ENCODE measurements at regions not wholly inside any gene's neighbourhood (a gene's known extent, or its start where the extent isn't known, plus 50 kb on each side); places are given as distances from the start of the nearest gene placed in this dataset.

DNA sequence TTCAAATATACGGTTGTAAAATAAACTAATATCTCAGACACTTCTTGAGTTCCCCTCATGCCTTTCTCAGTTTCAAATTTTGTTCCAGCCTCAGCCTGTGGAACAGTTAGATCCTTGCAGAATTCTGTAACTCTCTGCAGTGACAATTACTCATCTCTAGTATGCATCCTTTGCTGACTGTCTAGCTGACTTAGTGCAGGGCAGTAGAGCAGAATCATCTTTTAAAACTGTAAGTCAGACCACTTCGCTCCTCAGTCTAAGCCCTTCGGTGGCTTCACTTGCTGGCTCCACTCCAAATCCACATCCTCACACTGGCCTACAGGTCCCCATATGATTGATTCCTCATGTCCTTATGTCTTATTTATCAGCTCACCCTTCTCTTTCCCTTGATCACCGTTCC, 164.1 kb upstream of the ZSWIM2 start:
- Histone ChIP-seq H2AFZ (ENCODE audit: low read length) (no peak overlapping the region), H3K4me3 (ENCODE audit: low read depth, low read length, poor library complexity, severe bottlenecking) (no peak overlapping the region), H3K27me3 (ENCODE audit: insufficient read depth, low read length) (no peaks in the 10 kb centered on the region), H3K36me3 (ENCODE audit: insufficient read depth, low read length) (no peaks in the 10 kb centered on the region), H3K27ac (ENCODE audit: low read depth, low read length, poor library complexity, severe bottlenecking) (no peak overlapping the region), H3K9me2 (ENCODE audit: low read depth, low read length) (no peaks in the 10 kb centered on the region), H3F3A (ENCODE audit: insufficient read depth, low read length) (no peaks in the 10 kb centered on the region), H4K20me1 (ENCODE audit: insufficient read depth, low read length) (no peaks in the 10 kb centered on the region), H3K9ac (ENCODE audit: low read length) (no peak overlapping the region), H3K79me2 (ENCODE audit: insufficient read depth, low read length) (no peaks in the 10 kb centered on the region), H3K4me2 (ENCODE audit: low read length) (no peak overlapping the region), H3K9me3 (ENCODE audit: low read length) (no peaks in the 10 kb centered on the region), H3K4me1 (ENCODE audit: insufficient read depth, low read length, severe bottlenecking) (no peaks in the 10 kb centered on the region)
- no peak for TF ChIP-seq EZH2 (IDR thresholded peaks at IDR 0.05; ENCODE audit: borderline replicate concordance, low read length)
- TF ChIP-seq, protein P1, sequence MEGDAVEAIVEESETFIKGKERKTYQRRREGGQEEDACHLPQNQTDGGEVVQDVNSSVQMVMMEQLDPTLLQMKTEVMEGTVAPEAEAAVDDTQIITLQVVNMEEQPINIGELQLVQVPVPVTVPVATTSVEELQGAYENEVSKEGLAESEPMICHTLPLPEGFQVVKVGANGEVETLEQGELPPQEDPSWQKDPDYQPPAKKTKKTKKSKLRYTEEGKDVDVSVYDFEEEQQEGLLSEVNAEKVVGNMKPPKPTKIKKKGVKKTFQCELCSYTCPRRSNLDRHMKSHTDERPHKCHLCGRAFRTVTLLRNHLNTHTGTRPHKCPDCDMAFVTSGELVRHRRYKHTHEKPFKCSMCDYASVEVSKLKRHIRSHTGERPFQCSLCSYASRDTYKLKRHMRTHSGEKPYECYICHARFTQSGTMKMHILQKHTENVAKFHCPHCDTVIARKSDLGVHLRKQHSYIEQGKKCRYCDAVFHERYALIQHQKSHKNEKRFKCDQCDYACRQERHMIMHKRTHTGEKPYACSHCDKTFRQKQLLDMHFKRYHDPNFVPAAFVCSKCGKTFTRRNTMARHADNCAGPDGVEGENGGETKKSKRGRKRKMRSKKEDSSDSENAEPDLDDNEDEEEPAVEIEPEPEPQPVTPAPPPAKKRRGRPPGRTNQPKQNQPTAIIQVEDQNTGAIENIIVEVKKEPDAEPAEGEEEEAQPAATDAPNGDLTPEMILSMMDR (IDR thresholded peaks at IDR 0.05; ENCODE audit: low read length): no peak

DNA sequence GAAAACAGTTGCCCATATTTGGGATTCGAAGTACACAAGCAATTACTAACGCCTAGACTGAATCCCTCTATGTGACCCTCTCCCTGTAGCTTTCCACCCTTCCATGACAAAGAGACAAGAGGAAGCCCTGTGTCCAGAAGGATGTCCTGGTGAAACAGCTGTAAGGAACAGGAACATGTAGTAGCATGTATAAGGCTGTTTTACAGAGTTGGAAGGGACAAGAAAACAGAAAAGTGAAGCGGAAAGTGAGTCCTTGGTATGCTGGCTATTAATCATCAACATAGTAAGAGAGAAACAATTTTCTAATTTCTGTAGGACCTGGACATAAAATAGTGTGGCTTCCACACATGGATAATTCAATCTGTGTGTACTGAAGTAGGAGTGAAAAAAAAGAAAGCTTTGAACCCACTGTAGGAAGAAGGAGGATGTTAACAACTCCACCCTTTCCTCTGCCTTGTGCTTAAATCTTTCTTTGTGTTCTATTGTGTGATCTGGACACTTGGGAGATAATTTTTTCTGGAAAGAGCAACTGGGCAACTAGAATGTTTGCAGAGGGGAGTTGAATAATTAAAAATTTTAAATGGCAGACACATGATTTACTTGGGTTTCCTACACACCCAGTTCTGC, 162.3 kb upstream of the ZSWIM2 start:
- H3K9me3 ChIP-seq (ENCODE audit: low read length): no peaks in the 10 kb centered on the region
- H4K20me1 ChIP-seq (ENCODE audit: insufficient read depth, low read length): no peaks in the 10 kb centered on the region
- no peaks in the 10 kb centered on the region for H3K36me3 ChIP-seq (ENCODE audit: insufficient read depth, low read length)
- no peaks in the 10 kb centered on the region for H3K79me2 ChIP-seq (ENCODE audit: insufficient read depth, low read length)
- H3K27me3 ChIP-seq (ENCODE audit: insufficient read depth, low read length): no peaks in the 10 kb centered on the region
- H3K4me3 ChIP-seq (ENCODE audit: low read depth, low read length, poor library complexity, severe bottlenecking): no peak overlapping the region
- TF ChIP-seq, protein P1 (IDR thresholded peaks at IDR 0.05; ENCODE audit: low read length): no peak
- no peak for TF ChIP-seq EZH2 (IDR thresholded peaks at IDR 0.05; ENCODE audit: borderline replicate concordance, low read length)
- H3K27ac ChIP-seq (ENCODE audit: low read depth, low read length, poor library complexity, severe bottlenecking): no peak overlapping the region
- no peak overlapping the region for H3K4me2 ChIP-seq (ENCODE audit: low read length)
- H3K9me2 ChIP-seq (ENCODE audit: low read depth, low read length): no peaks in the 10 kb centered on the region
- no peaks in the 10 kb centered on the region for H3K4me1 ChIP-seq (ENCODE audit: insufficient read depth, low read length, severe bottlenecking)
- no peaks in the 10 kb centered on the region for H3F3A ChIP-seq (ENCODE audit: insufficient read depth, low read length)
- no peak overlapping the region for H3K9ac ChIP-seq (ENCODE audit: low read length)
- H2AFZ ChIP-seq (ENCODE audit: low read length): no peak overlapping the region

DNA sequence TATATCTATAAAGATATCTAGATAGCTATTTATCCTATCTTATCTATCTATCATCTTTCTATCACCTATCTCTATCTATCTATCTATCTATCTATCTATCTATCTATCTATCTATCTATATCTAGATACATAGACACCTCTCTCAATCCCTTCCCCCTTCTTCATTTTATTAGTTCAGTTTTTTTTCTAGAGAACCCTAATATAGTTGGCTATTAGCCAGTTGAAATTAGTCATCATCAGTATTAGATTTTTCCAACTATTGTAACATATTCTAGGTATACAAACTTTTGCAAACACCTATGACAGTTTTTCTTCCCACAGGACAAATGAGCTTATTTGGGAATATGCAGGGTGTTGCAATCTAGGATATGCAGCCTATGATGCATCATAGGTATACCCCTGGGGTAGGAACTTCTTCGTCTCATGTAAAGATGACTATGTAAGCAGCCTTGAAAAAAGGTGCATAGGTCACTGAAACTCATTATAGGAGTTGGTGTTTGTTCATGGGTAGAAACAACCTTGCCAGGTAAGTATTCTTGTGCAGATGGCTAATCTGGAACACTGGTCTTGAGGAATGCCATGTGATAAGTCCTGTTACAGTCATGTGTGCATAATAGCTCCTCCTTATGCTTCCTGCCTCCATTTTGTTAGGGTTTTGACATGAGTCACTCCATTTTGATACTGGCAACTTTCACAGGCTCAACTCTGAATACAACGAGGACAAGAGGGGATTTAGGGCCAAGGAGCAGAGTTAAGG, 160.7 kb upstream of the ZSWIM2 start:
- H3K4me1 ChIP-seq (ENCODE audit: insufficient read depth, low read length, severe bottlenecking): no peaks in the 10 kb centered on the region
- no peak overlapping the region for H3K4me3 ChIP-seq (ENCODE audit: low read depth, low read length, poor library complexity, severe bottlenecking)
- no peak overlapping the region for H2AFZ ChIP-seq (ENCODE audit: low read length)
- H3F3A ChIP-seq (ENCODE audit: insufficient read depth, low read length): no peaks in the 10 kb centered on the region
- no peak overlapping the region for H3K4me2 ChIP-seq (ENCODE audit: low read length)
- H3K9ac ChIP-seq (ENCODE audit: low read length): no peak overlapping the region
- no peak overlapping the region for H3K27ac ChIP-seq (ENCODE audit: low read depth, low read length, poor library complexity, severe bottlenecking)
- no peak for TF ChIP-seq EZH2 (IDR thresholded peaks at IDR 0.05; ENCODE audit: borderline replicate concordance, low read length)
- TF ChIP-seq, protein P1 (IDR thresholded peaks at IDR 0.05; ENCODE audit: low read length): no peak
- H3K36me3 ChIP-seq (ENCODE audit: insufficient read depth, low read length): no peaks in the 10 kb centered on the region
- H4K20me1 ChIP-seq (ENCODE audit: insufficient read depth, low read length): no peaks in the 10 kb centered on the region
- no peaks in the 10 kb centered on the region for H3K9me3 ChIP-seq (ENCODE audit: low read length)
- H3K27me3 ChIP-seq (ENCODE audit: insufficient read depth, low read length): no peaks in the 10 kb centered on the region
- H3K79me2 ChIP-seq (ENCODE audit: insufficient read depth, low read length): no peaks in the 10 kb centered on the region
- H3K9me2 ChIP-seq (ENCODE audit: low read depth, low read length): no peaks in the 10 kb centered on the region
